H1 (cell line): ENCODE measurements at regions not wholly inside any gene's neighbourhood (a gene's known extent, or its start where the extent isn't known, plus 50 kb on each side); places are given as distances from the start of the nearest gene placed in this dataset.

ENCODE experiments used
- CEBPB ChIP-seq: IDR thresholded peaks from 2 replicates; pipeline ENCODE4 v1.6.1; 2012; ENCODE audit warnings: low read depth, low read length
- POLR2AphosphoS5 ChIP-seq: IDR thresholded peaks from 2 replicates; pipeline ENCODE4 v1.6.1; 2011; ENCODE audit warnings: low read depth, low read length

DNA sequence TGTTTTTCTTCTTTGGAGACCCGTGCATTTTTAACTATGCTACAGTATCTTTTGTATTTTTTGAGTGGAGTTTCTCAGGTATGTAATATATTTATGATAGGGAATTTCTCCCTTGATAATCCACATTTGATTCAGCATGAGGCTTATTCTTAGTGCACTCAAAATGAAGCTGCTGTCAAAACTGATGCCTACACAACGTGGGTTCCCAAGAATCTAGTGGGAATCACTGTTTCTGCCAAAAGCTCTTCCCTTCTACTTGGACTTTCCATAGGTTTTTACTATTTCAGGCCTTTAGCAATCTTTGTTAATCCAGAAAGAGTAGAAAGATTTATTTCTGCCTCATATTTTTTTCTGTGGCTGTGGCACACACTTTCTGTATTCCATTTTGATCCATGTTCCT is 1003.7 kb downstream of the SLITRK5 start:
- no peak for TF ChIP-seq POLR2AphosphoS5
- TF ChIP-seq CEBPB, result no peak
